Upper lobe of right lung (tissue), 1 donor: ENCODE measurements at regions not wholly inside any gene's neighbourhood (a gene's known extent, or its start where the extent isn't known, plus 50 kb on each side); places are given as distances from the start of the nearest gene placed in this dataset.
"Not testable (repeated sequence)": the region's sequence is repeated elsewhere in the genome, so short reads cannot be mapped to it uniquely, and the experiment has no call there.

Experiments
- ATAC-seq: fragments of 200-7000 bp; cut with Tn5 transposase; one replicate; pipeline ENCODE4 v1.9.1; 2020; ENCODE audit warnings: mild to moderate bottlenecking, moderate library complexity
- DNase-seq: peaks from one replicate; pipeline ENCODE4 v3.0.0-alpha.2; 2020
- H3K27ac ChIP-seq: fragments of 200-600 bp; one replicate; pipeline ENCODE4 v1.8.0; 2022
- H3K27me3 ChIP-seq: fragments of 200-600 bp; one replicate; pipeline ENCODE4 v1.8.0; 2022; ENCODE audit warnings: mild to moderate bottlenecking
- H3K36me3 ChIP-seq: fragments of 200-600 bp; one replicate; pipeline ENCODE4 v1.8.0; 2022
- H3K4me1 ChIP-seq: fragments of 200-600 bp; one replicate; pipeline ENCODE4 v1.8.0; 2022
- H3K4me3 ChIP-seq: fragments of 200-600 bp; one replicate; pipeline ENCODE4 v1.8.0; 2022; ENCODE audit warnings: mild to moderate bottlenecking
- H3K9me3 ChIP-seq: fragments of 200-600 bp; one replicate; pipeline ENCODE4 v1.8.0; 2022
- CTCF ChIP-seq: fragments of 200-600 bp; IDR thresholded peaks from one replicate; pipeline ENCODE4 v1.8.0; 2022; ENCODE audit warnings: antibody characterized with exemption
- intact Hi-C: fragments of 100-400 bp; cut with DNase I; formaldehyde crosslinking; loops from one replicate; pipeline ENCODE4 v1.11.0; 2022
- donor health status: DM: no; HTN: yes; CAD: no; lungs with severe emphysema.

GRCh38 chr6:99668036-99668705, 61.5 kb downstream of the PRDM13 start:
- intact Hi-C loops: no loop called here
- Histone ChIP-seq H3K4me3 (no peak overlapping the region), H3K4me1 (no peaks in the 10 kb centered on the region), H3K27me3 (no peaks in the 10 kb centered on the region), H3K36me3 (no peaks in the 10 kb centered on the region), H3K27ac (no peak overlapping the region), H3K9me3 (no peaks in the 10 kb centered on the region)
- TF ChIP-seq CTCF: no peak
- ATAC-seq (no peak), DNase-seq (no peak)

GRCh38 chr6:99689916-99690685, 83.5 kb downstream of the PRDM13 start:
- Histone ChIP-seq H3K4me3 (no peak overlapping the region), H3K27me3 (no peaks in the 10 kb centered on the region), H3K36me3 (no peaks in the 10 kb centered on the region), H3K27ac (no peak overlapping the region), H3K4me1 (no peaks in the 10 kb centered on the region), H3K9me3 (no peaks in the 10 kb centered on the region)
- ATAC-seq (no peak), DNase-seq (no peak)
- no peak for TF ChIP-seq CTCF
- intact Hi-C loops: no loop called here

DNA sequence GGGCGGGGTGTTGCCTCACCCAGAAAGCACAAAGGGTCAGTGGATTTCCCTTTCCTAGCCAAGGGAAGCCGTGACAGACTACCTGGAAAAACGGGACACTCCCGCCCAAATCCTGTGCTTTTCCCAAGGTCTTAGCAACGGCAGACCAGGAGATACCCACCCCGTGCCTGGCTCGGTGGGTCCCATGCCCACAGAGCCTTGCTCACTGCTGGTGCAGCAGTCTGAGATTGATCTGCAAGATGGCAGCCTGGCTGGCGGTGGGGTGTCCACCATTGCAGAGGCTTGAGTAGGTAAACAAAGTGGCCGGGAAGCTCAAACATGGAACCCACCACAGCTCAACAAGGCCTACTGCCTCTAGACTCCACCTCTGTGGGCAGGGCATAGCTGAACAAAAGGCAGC, 95.7 kb downstream of the PRDM13 start:
- not testable (repeated sequence) for ATAC-seq, H3K27ac ChIP-seq

DNA sequence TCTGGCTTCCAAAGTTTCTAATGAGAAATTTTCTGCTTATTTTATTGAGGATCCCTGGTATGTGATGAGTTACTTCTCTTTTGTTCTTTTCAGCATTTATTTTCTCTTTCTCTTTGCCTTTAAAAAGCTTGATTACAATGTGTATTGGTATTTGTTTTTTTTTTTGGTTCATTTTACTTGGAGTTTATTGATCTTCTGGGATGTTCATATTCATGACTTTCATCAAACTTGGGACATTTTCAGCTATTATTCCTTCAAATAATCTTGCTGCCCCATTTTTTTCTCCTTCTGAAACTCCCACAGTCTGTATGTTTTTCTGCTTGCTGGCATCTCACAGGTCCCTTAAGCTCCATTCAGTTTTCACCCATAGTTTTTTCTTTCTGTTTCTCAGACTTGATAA, 102.4 kb downstream of the PRDM13 start:
- no peaks in the 10 kb centered on the region for H3K9me3 ChIP-seq
- H3K4me3 ChIP-seq: no peak overlapping the region
- H3K36me3 ChIP-seq: no peaks in the 10 kb centered on the region
- ATAC-seq: no peak
- H3K4me1 ChIP-seq: no peaks in the 10 kb centered on the region
- H3K27ac ChIP-seq: no peak overlapping the region
- intact Hi-C loops: no loop called here
- no peak for DNase-seq
- H3K27me3 ChIP-seq: no peaks in the 10 kb centered on the region
- TF ChIP-seq CTCF: no peak

More for the DNA sequence above, 95.7 kb downstream of the PRDM13 start:
- H3K4me3 ChIP-seq, H3K36me3 ChIP-seq, intact Hi-C loops, DNase-seq, H3K4me1 ChIP-seq, H3K9me3 ChIP-seq, H3K27me3 ChIP-seq: not testable (repeated sequence)

DNA sequence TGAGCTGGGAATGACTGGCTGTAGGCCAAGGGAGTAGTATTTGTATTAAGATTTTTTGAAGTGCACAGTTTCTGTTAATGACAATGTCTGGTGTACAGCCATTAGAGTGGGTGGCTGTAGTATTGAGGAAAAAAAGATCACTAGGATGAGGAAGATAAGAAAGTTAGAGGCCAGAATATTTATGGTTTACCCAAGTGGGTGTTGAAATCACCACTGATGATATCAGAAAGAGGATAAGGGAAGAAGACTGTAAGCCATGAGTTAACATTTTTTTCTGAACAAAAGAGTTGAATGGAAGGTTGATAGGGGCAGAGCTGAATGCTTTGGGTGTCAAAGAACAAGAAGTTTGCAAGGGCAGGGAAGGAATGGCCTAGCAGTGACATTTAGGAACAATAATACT, 104.7 kb downstream of the PRDM13 start:
- no peaks in the 10 kb centered on the region for H3K27me3 ChIP-seq
- DNase-seq: no peak
- ATAC-seq: no peak
- intact Hi-C loops: no loop called here
- no peak for TF ChIP-seq CTCF
- no peaks in the 10 kb centered on the region for H3K4me1 ChIP-seq
- H3K9me3 ChIP-seq: no peaks in the 10 kb centered on the region
- no peaks in the 10 kb centered on the region for H3K36me3 ChIP-seq
- H3K4me3 ChIP-seq: no peak overlapping the region
- H3K27ac ChIP-seq: no peak overlapping the region

DNA sequence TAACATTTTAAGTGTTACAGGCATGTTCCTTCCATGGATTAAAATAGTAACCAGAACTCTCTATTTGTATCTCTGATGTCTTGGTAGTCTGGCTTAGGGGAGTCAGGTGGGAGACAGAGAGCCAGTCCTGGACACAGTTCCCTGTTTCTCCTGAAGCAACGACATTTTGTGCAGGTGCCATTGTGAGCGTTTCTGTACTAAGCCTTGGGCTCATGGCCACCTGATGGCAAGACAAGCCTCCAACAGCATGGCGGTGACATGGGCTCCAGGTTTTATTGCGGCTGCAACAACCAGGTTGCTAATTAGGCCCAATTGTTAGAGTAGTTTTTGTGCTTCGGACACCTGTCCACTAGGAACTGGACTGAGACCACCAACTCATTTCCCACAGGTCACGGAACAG, 105.3 kb downstream of the PRDM13 start:
- DNase-seq: peak; percentile 36
- no peak for TF ChIP-seq CTCF
- no peak overlapping the region for H3K4me3 ChIP-seq
- no peaks in the 10 kb centered on the region for H3K4me1 ChIP-seq
- no peaks in the 10 kb centered on the region for H3K9me3 ChIP-seq
- no peak for ATAC-seq
- no peaks in the 10 kb centered on the region for H3K36me3 ChIP-seq
- H3K27me3 ChIP-seq: no peaks in the 10 kb centered on the region
- intact Hi-C loops: no loop called here
- no peak overlapping the region for H3K27ac ChIP-seq
